ENCODE measurements at regions not wholly inside any gene's neighbourhood (a gene's known extent, or its start where the extent isn't known, plus 50 kb on each side); places are given as distances from the start of the nearest gene placed in this dataset.
A peak's percentile ranks its signal among the peaks of the same experiment; 100 is the strongest.

DNA sequence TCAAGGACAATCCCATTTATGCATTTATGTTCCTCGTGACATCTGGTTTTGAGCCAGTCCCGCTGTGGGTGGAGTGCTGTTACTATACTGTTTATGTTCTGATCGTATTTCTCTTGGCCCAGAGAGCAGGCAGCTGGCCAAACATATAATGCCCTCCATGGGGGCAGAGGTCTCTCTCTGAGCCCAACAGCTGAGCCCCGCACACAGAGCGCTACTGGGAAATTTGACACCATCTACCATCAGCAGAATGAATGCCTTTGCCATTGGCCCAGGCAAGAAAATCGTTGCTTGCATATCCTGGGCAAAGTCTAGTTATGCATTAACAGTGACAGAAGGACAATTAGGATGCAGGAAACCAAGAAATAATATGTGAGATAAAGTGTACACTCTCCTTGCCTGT, 126.8 kb upstream of the CACNA1A start (continued):
- no peak for TF ChIP-seq HNF1A (IDR thresholded peaks at IDR 0.05; ENCODE audit: low read depth)
- TF ChIP-seq HNF1A (CRISPR knock-in tag; IDR thresholded peaks at IDR 0.05; ENCODE audit: borderline replicate concordance), result peak; percentile 49; the same call in 1 of the 2 replicates
- no peak for TF ChIP-seq TCF7 (IDR thresholded peaks at IDR 0.05; ENCODE audit: low read depth)
- TF ChIP-seq ZNF251 (CRISPR knock-in tag; IDR thresholded peaks at IDR 0.05), result no peak
- TF ChIP-seq ZNF143 (CRISPR knock-in tag; IDR thresholded peaks at IDR 0.05), result no peak
- TF ChIP-seq GABPA (IDR thresholded peaks at IDR 0.05; ENCODE audit: low read depth, low read length), result no peak
- peak; percentile 60; the same call in 1 of the 2 replicates for TF ChIP-seq GABPA (CRISPR knock-in tag; IDR thresholded peaks at IDR 0.05; ENCODE audit: low read depth)
- TF ChIP-seq ZMYM4 (CRISPR knock-in tag; IDR thresholded peaks at IDR 0.05), result peak; percentile 61
- TF ChIP-seq HOXA3 (CRISPR knock-in tag; IDR thresholded peaks at IDR 0.05), result peak; percentile 20; the same call in 1 of the 2 replicates
- TF ChIP-seq SIX1 (CRISPR knock-in tag; IDR thresholded peaks at IDR 0.05; ENCODE audit: borderline replicate concordance), result peak; percentile 89; the same call in 1 of the 2 replicates
- peak; percentile 49; the same call in 1 of the 2 replicates for TF ChIP-seq FOXJ3 (CRISPR knock-in tag; IDR thresholded peaks at IDR 0.05; ENCODE audit: borderline replicate concordance)
- TF ChIP-seq, protein P1, sequence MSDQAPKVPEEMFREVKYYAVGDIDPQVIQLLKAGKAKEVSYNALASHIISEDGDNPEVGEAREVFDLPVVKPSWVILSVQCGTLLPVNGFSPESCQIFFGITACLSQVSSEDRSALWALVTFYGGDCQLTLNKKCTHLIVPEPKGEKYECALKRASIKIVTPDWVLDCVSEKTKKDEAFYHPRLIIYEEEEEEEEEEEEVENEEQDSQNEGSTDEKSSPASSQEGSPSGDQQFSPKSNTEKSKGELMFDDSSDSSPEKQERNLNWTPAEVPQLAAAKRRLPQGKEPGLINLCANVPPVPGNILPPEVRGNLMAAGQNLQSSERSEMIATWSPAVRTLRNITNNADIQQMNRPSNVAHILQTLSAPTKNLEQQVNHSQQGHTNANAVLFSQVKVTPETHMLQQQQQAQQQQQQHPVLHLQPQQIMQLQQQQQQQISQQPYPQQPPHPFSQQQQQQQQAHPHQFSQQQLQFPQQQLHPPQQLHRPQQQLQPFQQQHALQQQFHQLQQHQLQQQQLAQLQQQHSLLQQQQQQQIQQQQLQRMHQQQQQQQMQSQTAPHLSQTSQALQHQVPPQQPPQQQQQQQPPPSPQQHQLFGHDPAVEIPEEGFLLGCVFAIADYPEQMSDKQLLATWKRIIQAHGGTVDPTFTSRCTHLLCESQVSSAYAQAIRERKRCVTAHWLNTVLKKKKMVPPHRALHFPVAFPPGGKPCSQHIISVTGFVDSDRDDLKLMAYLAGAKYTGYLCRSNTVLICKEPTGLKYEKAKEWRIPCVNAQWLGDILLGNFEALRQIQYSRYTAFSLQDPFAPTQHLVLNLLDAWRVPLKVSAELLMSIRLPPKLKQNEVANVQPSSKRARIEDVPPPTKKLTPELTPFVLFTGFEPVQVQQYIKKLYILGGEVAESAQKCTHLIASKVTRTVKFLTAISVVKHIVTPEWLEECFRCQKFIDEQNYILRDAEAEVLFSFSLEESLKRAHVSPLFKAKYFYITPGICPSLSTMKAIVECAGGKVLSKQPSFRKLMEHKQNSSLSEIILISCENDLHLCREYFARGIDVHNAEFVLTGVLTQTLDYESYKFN (CRISPR knock-in tag; conservative IDR thresholded peaks at IDR 0.05), result peak; percentile 56
- TF ChIP-seq XBP1 (CRISPR knock-in tag; IDR thresholded peaks at IDR 0.05), result no peak
- 0 out of 2 replicates have a peak, but pooled peaks have one; percentile 23 for TF ChIP-seq ZNF574 (CRISPR knock-in tag; IDR thresholded peaks at IDR 0.05)
- TF ChIP-seq CSRNP2 (CRISPR knock-in tag; conservative IDR thresholded peaks at IDR 0.05; ENCODE audit: low read depth), result no peak
- TF ChIP-seq ZNF644 (CRISPR knock-in tag; IDR thresholded peaks at IDR 0.05; ENCODE audit: low read depth), result 0 out of 2 replicates have a peak, but pooled peaks have one; percentile 21
- TF ChIP-seq ZNF782 (CRISPR knock-in tag; IDR thresholded peaks at IDR 0.05; ENCODE audit: borderline replicate concordance), result no peak
- TF ChIP-seq NR2F6 (IDR thresholded peaks at IDR 0.05), result no peak; the same call in 1 of the 2 replicates
- peak; percentile 59; the same call in 1 of the 2 replicates for TF ChIP-seq NR2F6 (CRISPR knock-in tag; IDR thresholded peaks at IDR 0.05)
- TF ChIP-seq SETDB1 (CRISPR knock-in tag; IDR thresholded peaks at IDR 0.05; ENCODE audit: borderline replicate concordance), result no peak
- no peak for TF ChIP-seq ZNF124 (CRISPR knock-in tag; IDR thresholded peaks at IDR 0.05)

Data from HepG2 (cell line).